ENCODE measurements at regions not wholly inside any gene's neighbourhood (a gene's known extent, or its start where the extent isn't known, plus 50 kb on each side); places are given as distances from the start of the nearest gene placed in this dataset.

- Mint-ChIP-seq H3K4me1 (no peaks in the 10 kb centered on the region), H3K36me3 (no peaks in the 10 kb centered on the region), H3K27ac (no peak overlapping the region), H3K4me3 (no peak overlapping the region), H3K27me3 (no peaks in the 10 kb centered on the region), H3K9me3 (peaks cover 0 to 2% (median 0%) of the 10 kb centered on the region in 8 donors)
- ChIA-PET POLR2A (ENCODE audit: partially characterized antibody) (no interaction called here), CTCF (ENCODE audit: partially characterized antibody) (no interaction called here)
- Histone ChIP-seq H3K27ac (ENCODE audit: low read depth, low read length) (no peak overlapping the region), H3K9me3 (ENCODE audit: control insufficient read depth in 1 of 2, low read length in 2 of 2) (no peaks in the 10 kb centered on the region), H3K4me3 (ENCODE audit: low read length in 2 of 2) (no peak overlapping the region), H3K27me3 (ENCODE audit: insufficient read depth, low read length) (no peaks in the 10 kb centered on the region), H3K4me1 (ENCODE audit: insufficient read depth, low read length) (no peaks in the 10 kb centered on the region), H3K36me3 (ENCODE audit: insufficient read depth, low read length) (no peaks in the 10 kb centered on the region)
- intact Hi-C loops (cut with micrococcal nuclease): no loop called here
- no peak for DNase-seq
These were observed 120.4 kb downstream of the NEDD1 start for GRCh38 chr12:97027482-97027881.

DNA sequence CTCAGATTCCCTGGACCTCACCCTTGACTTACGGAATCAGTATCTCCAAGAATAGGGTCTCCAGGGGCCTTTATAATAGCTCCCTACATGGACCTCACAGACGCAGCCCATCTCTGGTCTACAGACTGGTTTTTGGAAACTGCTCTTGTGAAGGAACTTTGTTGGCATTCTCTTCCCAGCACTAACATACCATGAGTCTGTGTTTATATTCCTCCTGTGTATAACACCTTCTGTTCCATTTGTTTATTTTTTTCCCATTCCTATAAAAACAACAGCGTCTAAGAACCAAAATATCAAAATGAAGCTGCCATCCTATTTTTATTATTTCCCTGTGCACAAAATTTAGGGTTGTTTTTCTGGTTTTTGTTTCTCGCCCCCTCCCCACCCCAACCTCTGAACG is 131.1 kb downstream of the NEDD1 start:
- ChIA-PET POLR2A (ENCODE audit: partially characterized antibody) (no interaction called here), CTCF (ENCODE audit: partially characterized antibody) (interaction anchor here (0.6 kb wide), 1 partner anchor 1139 kb away, joined by 3 read pairs; no protein-coding TSS in a partner anchor)
- Histone ChIP-seq H3K9me3 (ENCODE audit: control insufficient read depth in 1 of 2, low read length in 2 of 2) (no peaks in the 10 kb centered on the region), H3K36me3 (ENCODE audit: insufficient read depth, low read length) (no peaks in the 10 kb centered on the region), H3K27me3 (ENCODE audit: insufficient read depth, low read length) (no peaks in the 10 kb centered on the region), H3K4me1 (ENCODE audit: insufficient read depth, low read length) (no peaks in the 10 kb centered on the region), H3K27ac (ENCODE audit: low read depth, low read length) (no peak overlapping the region), H3K4me3 (ENCODE audit: low read length in 2 of 2) (no peak overlapping the region)
- Mint-ChIP-seq H3K27ac (no peak overlapping the region), H3K27me3 (peaks cover 2 to 14% of the 10 kb centered on the region in 2 donors), H3K4me3 (no peak overlapping the region), H3K36me3 (no peaks in the 10 kb centered on the region), H3K9me3 (no peaks in the 10 kb centered on the region), H3K4me1 (no peaks in the 10 kb centered on the region)
- intact Hi-C loops (cut with micrococcal nuclease): no loop called here
- no peak for DNase-seq

DNA sequence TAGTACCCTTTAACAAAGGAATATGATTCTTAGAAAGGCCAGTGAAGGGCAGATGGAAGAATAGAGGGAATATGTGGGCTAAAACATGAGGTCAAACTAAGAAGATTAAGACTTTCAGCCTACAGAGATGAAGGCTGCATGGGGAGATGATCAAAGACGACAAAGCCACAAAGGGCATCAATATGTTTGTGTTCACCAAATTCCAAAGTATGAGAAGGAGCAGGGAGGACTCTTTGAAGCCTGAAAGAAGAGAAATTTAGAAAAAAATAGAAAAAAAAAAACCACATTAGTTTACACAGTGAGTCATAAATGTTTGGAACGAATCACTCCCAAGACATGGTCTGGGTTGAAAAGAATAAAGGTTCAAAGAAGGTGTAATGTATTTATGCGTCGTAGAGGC is 131.8 kb downstream of the NEDD1 start:
- Mint-ChIP-seq H3K9me3 (no peaks in the 10 kb centered on the region), H3K4me1 (no peaks in the 10 kb centered on the region), H3K27ac (no peak overlapping the region), H3K27me3 (peaks cover 2 to 14% of the 10 kb centered on the region in 2 donors), H3K36me3 (no peaks in the 10 kb centered on the region), H3K4me3 (no peak overlapping the region)
- H3K4me3 ChIP-seq (ENCODE audit: low read length in 2 of 2): no peak overlapping the region
- H3K36me3 ChIP-seq (ENCODE audit: insufficient read depth, low read length): no peaks in the 10 kb centered on the region
- no peak overlapping the region for H3K27ac ChIP-seq (ENCODE audit: low read depth, low read length)
- ChIA-PET CTCF (ENCODE audit: partially characterized antibody) (no interaction called here), POLR2A (ENCODE audit: partially characterized antibody) (no interaction called here)
- H3K27me3 ChIP-seq (ENCODE audit: insufficient read depth, low read length): no peaks in the 10 kb centered on the region
- H3K4me1 ChIP-seq (ENCODE audit: insufficient read depth, low read length): no peaks in the 10 kb centered on the region
- no peak for DNase-seq
- intact Hi-C loops (cut with micrococcal nuclease): no loop called here
- no peaks in the 10 kb centered on the region for H3K9me3 ChIP-seq (ENCODE audit: control insufficient read depth in 1 of 2, low read length in 2 of 2)

DNA sequence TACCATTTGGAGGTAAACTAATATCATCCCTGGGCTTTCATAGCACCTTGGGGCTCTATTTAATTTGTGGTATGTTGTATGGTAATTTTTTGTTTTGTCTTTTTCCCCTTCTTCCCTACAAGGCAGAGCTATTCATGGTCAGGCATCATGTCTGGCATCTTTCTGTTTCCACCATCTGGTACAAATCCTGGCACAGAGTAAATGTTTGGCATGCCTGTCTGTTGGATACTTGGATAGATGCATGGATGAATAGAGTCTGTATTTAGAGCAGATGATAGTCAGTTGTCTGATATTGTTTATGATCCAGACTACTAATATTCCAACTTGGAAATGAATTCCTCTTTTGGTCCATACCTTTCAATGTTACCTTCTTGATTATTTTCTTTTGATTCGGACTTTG is 139.8 kb downstream of the NEDD1 start:
- Histone ChIP-seq H3K9me3 (ENCODE audit: control insufficient read depth in 1 of 2, low read length in 2 of 2) (no peaks in the 10 kb centered on the region), H3K4me3 (ENCODE audit: low read length in 2 of 2) (no peak overlapping the region), H3K4me1 (ENCODE audit: insufficient read depth, low read length) (no peaks in the 10 kb centered on the region), H3K27me3 (ENCODE audit: insufficient read depth, low read length) (no peaks in the 10 kb centered on the region), H3K27ac (ENCODE audit: low read depth, low read length) (no peak overlapping the region), H3K36me3 (ENCODE audit: insufficient read depth, low read length) (no peaks in the 10 kb centered on the region)
- intact Hi-C loops (cut with micrococcal nuclease): no loop called here
- Mint-ChIP-seq H3K27ac (no peak overlapping the region), H3K4me1 (no peaks in the 10 kb centered on the region), H3K27me3 (peaks cover 0 to 4% of the 10 kb centered on the region in 2 donors), H3K9me3 (no peaks in the 10 kb centered on the region), H3K36me3 (no peaks in the 10 kb centered on the region), H3K4me3 (no peak overlapping the region)
- ChIA-PET POLR2A (ENCODE audit: partially characterized antibody) (no interaction called here), CTCF (ENCODE audit: partially characterized antibody) (no interaction called here)
- no peak for DNase-seq

DNA sequence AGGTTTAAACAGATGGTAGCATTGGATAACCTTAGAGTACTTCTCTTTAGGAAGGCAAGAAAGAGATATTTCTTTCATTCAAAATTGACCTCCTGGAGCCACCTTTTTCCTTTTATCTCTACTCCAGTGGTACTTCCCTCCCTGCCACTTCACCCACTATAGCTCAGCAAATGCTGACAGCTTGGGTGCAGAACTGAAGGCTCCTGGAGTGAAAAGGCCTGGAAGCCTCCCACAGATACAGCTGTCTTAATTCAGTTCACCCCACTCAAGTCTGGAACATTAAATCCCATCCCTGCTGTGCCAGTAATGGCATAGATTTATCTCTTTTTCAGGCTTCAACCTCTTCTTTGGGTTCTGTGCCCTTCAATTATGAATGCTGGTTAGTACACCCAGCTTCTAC is 140.3 kb downstream of the NEDD1 start:
- no peak overlapping the region for H3K4me3 ChIP-seq (ENCODE audit: low read length in 2 of 2)
- H3K36me3 ChIP-seq (ENCODE audit: insufficient read depth, low read length): no peaks in the 10 kb centered on the region
- DNase-seq: no peak
- POLR2A ChIA-PET (ENCODE audit: partially characterized antibody): no interaction called here
- H3K4me1 Mint-ChIP-seq: no peaks in the 10 kb centered on the region
- no peaks in the 10 kb centered on the region for H3K27me3 ChIP-seq (ENCODE audit: insufficient read depth, low read length)
- peaks cover 0 to 4% of the 10 kb centered on the region in 2 donors for H3K27me3 Mint-ChIP-seq
- H3K27ac Mint-ChIP-seq: no peak overlapping the region
- H3K27ac ChIP-seq (ENCODE audit: low read depth, low read length): no peak overlapping the region
- CTCF ChIA-PET (ENCODE audit: partially characterized antibody): no interaction called here
- H3K36me3 Mint-ChIP-seq: no peaks in the 10 kb centered on the region
- H3K4me3 Mint-ChIP-seq: no peak overlapping the region
- no peaks in the 10 kb centered on the region for H3K9me3 Mint-ChIP-seq
- no peaks in the 10 kb centered on the region for H3K9me3 ChIP-seq (ENCODE audit: control insufficient read depth in 1 of 2, low read length in 2 of 2)
- H3K4me1 ChIP-seq (ENCODE audit: insufficient read depth, low read length): no peaks in the 10 kb centered on the region
- intact Hi-C loops (cut with micrococcal nuclease): no loop called here

DNA sequence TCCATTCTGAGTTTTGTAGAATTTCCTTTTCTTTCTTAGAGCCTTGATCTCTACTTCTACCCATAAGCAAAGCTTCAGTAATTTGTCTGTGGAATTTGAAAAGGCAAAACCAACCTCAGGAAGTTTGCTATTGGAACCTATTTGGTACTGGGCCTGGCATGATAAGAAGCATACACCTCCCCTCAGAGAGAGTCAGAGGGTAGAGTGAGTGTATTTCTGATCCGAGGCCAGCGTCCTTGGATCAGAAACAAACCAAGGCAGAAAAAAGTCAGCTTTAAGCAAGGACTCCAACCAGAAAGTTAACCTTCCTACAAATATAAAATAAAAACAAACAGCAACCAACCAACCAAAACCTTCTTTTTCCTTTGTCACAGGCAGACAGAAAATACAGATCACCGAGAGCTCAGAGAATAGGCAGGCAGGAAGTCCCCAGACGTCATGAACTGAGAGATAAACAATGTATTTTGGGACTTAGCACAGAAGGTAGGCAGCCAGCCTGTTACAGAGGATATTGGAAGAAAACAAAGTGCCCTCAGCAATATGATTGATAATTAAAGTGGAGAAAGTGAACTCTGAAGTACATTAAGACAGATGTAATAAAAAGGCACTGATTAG is 141.5 kb downstream of the NEDD1 start:
- peaks cover 1% of the 10 kb centered on the region in 2 donors for H3K27me3 Mint-ChIP-seq

DNA sequence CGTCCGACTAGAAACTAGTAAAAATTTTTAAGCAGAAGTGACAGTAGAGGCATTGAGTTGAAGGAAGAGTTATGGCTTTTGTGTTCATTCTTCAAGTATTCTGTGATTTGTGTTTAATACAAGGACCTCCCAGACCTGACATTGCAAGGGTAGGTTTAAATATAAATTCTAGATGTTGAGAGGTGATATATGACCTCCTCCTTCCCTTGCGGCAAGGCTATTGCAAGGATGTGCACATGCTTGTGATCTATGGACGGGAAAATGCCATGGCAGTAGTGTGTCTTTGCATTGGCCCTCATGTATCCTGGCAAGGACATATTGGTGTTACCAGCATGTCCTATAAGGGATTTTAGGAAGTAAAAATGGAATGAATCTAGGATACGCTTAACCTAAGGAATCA is 143.5 kb downstream of the NEDD1 start:
- no peak overlapping the region for H3K27ac Mint-ChIP-seq
- DNase-seq: no peak
- H3K4me3 Mint-ChIP-seq: no peak overlapping the region
- H3K27me3 Mint-ChIP-seq: peaks cover 1 to 3% of the 10 kb centered on the region in 2 donors
- ChIA-PET POLR2A (ENCODE audit: partially characterized antibody) (no interaction called here), CTCF (ENCODE audit: partially characterized antibody) (no interaction called here)
- Histone ChIP-seq H3K4me3 (ENCODE audit: low read length in 2 of 2) (no peak overlapping the region), H3K9me3 (ENCODE audit: control insufficient read depth in 1 of 2, low read length in 2 of 2) (no peaks in the 10 kb centered on the region), H3K27ac (ENCODE audit: low read depth, low read length) (no peak overlapping the region), H3K36me3 (ENCODE audit: insufficient read depth, low read length) (no peaks in the 10 kb centered on the region), H3K27me3 (ENCODE audit: insufficient read depth, low read length) (no peaks in the 10 kb centered on the region), H3K4me1 (ENCODE audit: insufficient read depth, low read length) (no peaks in the 10 kb centered on the region)
- H3K36me3 Mint-ChIP-seq: no peaks in the 10 kb centered on the region
- no peaks in the 10 kb centered on the region for H3K4me1 Mint-ChIP-seq
- intact Hi-C loops (cut with micrococcal nuclease): no loop called here
- H3K9me3 Mint-ChIP-seq: no peaks in the 10 kb centered on the region

More for the DNA sequence above, 141.5 kb downstream of the NEDD1 start:
- H3K27ac ChIP-seq (ENCODE audit: low read depth, low read length): no peak overlapping the region
- Mint-ChIP-seq H3K27ac (no peak overlapping the region), H3K4me1 (no peaks in the 10 kb centered on the region), H3K4me3 (no peak overlapping the region), H3K9me3 (no peaks in the 10 kb centered on the region), H3K36me3 (no peaks in the 10 kb centered on the region)
- CTCF ChIA-PET (ENCODE audit: partially characterized antibody): no interaction called here
- no peaks in the 10 kb centered on the region for H3K27me3 ChIP-seq (ENCODE audit: insufficient read depth, low read length)
- no peak overlapping the region for H3K4me3 ChIP-seq (ENCODE audit: low read length in 2 of 2)
- intact Hi-C loops (cut with micrococcal nuclease): no loop called here
- H3K4me1 ChIP-seq (ENCODE audit: insufficient read depth, low read length): no peaks in the 10 kb centered on the region
- no peak for DNase-seq
- POLR2A ChIA-PET (ENCODE audit: partially characterized antibody): no interaction called here
- no peaks in the 10 kb centered on the region for H3K36me3 ChIP-seq (ENCODE audit: insufficient read depth, low read length)
- H3K9me3 ChIP-seq (ENCODE audit: control insufficient read depth in 1 of 2, low read length in 2 of 2): no peaks in the 10 kb centered on the region

DNA sequence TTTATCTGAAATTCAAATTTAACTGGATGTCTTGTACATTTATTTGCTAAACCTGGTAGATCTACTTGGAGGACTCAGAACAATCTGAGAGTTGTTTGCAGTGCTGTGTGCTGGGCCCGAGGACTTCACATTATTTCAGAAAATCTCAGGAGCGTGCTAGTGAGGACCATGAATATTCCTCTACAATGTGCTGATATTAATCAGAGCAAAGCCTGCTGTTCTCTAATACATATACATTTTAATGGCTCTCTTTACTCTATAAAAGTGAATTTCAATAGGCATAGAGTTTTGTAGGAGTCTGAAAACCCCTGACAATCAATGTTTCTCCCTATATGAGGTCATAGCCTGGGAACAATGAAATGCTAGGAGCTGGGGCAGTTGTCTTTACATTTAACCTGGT is 144.3 kb downstream of the NEDD1 start:
- no peak overlapping the region for H3K27ac ChIP-seq (ENCODE audit: low read depth, low read length)
- H3K4me1 Mint-ChIP-seq: no peaks in the 10 kb centered on the region
- H3K9me3 Mint-ChIP-seq: peaks cover 0 to 2% (median 0%) of the 10 kb centered on the region in 8 donors
- DNase-seq: no peak
- no peak overlapping the region for H3K4me3 ChIP-seq (ENCODE audit: low read length in 2 of 2)
- no peak overlapping the region for H3K27ac Mint-ChIP-seq
- no peaks in the 10 kb centered on the region for H3K36me3 ChIP-seq (ENCODE audit: insufficient read depth, low read length)
- no peak overlapping the region for H3K4me3 Mint-ChIP-seq
- no peaks in the 10 kb centered on the region for H3K36me3 Mint-ChIP-seq
- intact Hi-C loops (cut with micrococcal nuclease): no loop called here
- H3K27me3 ChIP-seq (ENCODE audit: insufficient read depth, low read length): no peaks in the 10 kb centered on the region
- H3K27me3 Mint-ChIP-seq: peaks cover 3% of the 10 kb centered on the region in 2 donors
- no peaks in the 10 kb centered on the region for H3K4me1 ChIP-seq (ENCODE audit: insufficient read depth, low read length)
- POLR2A ChIA-PET (ENCODE audit: partially characterized antibody): no interaction called here
- H3K9me3 ChIP-seq (ENCODE audit: control insufficient read depth in 1 of 2, low read length in 2 of 2): no peaks in the 10 kb centered on the region
- CTCF ChIA-PET (ENCODE audit: partially characterized antibody): no interaction called here
